Omental fat pad (tissue), 3 donors: ENCODE measurements at regions not wholly inside any gene's neighbourhood (a gene's known extent, or its start where the extent isn't known, plus 50 kb on each side); places are given as distances from the start of the nearest gene placed in this dataset. TPM values are rescaled to one million over a fixed set of nuclear protein-coding genes. Genes with fewer than 3 reads are reported as not detected.
"Not testable (repeated sequence)": the region's sequence is repeated elsewhere in the genome, so short reads cannot be mapped to it uniquely, and the experiment has no call there.

ENCODE experiments used
- ATAC-seq: fragments of 150-250 bp; one replicate; pipeline ENCODE4 v1.9.1; 2016; ENCODE audit warnings: mild to moderate bottlenecking, moderate library complexity; ENCODE audit not compliant: low FRiP score
- DNase-seq: peaks from one replicate; pipeline ENCODE4 v3.0.0-alpha.2; 2019; ENCODE audit warnings: low spot score
- small RNA-seq: library from RNA; depleted of rRNA; stranded (forward); fragments of <200 nt; gene quantifications from one replicate; pipeline ENCODE3, GENCODE V24; 2016
- TF ChIP-seq, protein P1 (sequence below), 3 donors: fragments of 450-650 bp; IDR thresholded peaks; one replicate each; pipeline ENCODE4 v1.5.1; 2016 to 2017; ENCODE audit warnings: antibody characterized with exemption in 3 of 3, mild to moderate bottlenecking in 3 of 3, moderate library complexity in 2 of 3

DNA sequence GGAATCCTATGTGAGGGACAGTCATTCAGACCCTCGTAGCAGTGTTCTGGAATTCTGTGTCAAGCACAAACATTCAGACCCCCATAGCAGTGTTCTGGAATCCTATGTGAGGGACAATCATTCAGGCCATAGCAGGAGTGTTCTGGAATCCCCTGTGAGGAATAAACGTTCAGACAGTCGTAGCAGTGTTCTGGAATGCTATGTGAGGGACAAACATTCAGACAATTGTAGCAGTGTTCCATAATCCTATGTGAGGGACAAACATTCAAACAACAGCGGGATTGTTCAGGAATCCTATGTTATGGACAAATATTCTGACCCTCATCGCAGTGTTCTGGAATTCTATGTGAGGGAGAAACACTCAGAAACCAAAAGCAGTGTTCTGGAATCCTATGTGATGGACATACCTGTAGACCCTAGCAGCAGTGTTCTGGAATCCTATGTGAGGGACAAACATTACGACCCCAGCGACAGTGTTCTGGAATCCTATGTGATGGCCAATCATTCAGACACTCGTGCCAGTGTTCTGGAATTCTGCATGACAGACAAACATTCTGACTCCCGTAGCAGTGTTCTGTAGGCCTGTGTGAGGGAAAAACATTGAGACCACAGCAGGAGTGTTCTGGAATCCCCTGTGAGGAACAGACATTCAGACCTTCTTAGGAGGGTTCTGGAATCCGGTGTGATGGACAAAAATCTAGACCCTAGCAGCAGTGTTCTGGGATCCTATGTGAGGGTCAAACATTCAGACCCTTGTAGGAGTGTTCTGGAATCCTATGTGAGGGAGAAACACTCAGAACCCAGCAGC, 388.1 kb upstream of the SPATA31A5 start:
- not testable (repeated sequence) for DNase-seq
- ATAC-seq = peak; percentile 37

DNA sequence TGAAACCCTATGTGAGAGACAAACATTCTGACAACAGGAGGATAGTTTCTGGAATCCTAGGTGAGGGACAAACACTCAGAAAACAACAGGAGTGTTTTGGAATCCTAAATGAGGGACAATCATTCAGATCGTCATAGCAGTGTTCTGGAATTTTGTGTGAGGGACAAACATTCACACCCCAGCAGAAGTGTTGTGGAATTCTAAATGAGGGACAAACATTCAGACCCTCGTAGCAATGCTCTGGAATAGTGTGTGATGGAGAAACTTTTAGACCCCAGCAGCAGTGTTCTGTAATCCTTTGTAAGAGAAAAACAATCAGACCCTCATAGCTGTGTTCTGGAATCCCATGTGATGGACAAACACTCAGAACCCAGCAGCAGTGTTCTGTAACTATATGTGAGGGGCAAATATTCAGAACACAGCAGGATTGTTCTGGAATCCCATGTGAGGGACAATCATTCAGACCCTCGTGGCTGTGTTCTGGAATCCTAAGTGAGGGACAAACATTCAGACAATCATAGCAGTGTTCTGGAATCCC, 387.4 kb upstream of the SPATA31A5 start:
- DNase-seq, ATAC-seq: not testable (repeated sequence)

DNA sequence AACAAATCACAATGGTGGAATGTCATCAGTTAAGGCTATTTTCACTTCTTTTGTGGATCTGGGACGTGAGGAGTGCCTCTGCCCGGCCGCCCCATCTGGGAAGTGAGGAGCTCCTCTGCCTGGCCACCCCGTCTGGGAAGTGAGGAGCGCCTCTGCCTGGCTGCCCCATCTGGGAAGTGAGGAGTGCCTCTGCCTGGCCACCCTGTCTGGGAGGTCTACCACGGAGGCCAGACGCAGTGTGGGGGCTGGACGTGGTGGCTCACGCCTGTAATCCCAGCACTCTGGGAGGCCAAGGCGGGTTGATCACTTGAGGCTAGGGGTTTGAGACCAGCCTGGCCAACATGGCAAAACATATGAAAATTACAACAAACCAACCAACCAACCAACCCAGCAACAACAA, 369.7 kb upstream of the SPATA31A5 start:
- ATAC-seq, DNase-seq: not testable (repeated sequence)

DNA sequence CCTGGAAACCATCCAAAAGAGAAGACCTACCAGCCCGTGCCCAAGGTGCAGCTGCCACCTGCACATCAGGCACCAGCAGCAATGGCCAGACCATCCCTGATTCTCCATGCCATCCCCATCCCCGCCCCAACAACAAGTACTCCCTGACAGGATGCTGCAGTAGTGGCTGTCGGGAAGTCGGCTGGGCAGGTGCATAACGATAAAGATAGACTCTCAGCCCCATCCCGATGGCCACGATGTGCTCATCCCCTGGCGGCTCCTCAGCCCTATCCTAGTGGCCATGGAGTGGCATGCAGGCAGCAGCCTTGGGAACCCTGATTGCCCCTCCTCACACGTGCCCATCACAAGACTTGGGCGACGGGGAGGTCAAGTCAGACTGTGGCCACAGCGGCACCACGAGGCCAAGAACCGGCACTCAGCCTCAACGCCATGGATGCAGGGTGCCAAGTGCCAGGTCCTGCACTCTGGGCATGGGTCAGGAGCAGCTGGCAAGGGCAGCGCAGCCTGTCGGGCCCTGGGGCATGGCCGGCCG, 368.8 kb upstream of the SPATA31A5 start:
- ATAC-seq (no peak), DNase-seq (no peak)

DNA sequence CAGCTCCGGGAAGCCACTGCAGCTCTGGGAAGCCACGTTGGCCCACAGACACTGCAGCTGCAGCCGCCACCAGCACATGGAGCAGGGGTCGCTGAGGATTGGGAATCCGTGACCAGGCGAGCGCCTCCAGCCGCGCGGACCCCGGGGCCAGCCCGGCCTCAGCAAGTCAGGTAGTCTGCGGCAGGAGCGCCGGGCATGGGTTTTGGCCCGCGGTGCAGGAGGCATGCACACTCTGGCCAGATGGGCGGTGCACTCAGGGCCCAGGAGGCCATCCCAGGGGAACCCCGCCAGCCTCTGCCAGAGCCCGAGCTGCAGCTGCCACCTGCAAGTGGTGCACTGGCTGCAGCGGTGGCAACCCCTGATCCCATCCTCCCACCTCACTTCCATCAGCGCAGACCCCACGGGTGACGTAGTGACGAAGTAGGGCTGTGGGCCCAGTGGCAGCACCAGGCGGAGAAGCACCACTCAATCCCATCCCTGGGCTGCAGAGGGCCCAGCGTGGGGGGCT, 368.3 kb upstream of the SPATA31A5 start:
- TF ChIP-seq, protein P1, sequence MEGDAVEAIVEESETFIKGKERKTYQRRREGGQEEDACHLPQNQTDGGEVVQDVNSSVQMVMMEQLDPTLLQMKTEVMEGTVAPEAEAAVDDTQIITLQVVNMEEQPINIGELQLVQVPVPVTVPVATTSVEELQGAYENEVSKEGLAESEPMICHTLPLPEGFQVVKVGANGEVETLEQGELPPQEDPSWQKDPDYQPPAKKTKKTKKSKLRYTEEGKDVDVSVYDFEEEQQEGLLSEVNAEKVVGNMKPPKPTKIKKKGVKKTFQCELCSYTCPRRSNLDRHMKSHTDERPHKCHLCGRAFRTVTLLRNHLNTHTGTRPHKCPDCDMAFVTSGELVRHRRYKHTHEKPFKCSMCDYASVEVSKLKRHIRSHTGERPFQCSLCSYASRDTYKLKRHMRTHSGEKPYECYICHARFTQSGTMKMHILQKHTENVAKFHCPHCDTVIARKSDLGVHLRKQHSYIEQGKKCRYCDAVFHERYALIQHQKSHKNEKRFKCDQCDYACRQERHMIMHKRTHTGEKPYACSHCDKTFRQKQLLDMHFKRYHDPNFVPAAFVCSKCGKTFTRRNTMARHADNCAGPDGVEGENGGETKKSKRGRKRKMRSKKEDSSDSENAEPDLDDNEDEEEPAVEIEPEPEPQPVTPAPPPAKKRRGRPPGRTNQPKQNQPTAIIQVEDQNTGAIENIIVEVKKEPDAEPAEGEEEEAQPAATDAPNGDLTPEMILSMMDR (IDR thresholded peaks at IDR 0.05) = no peak
- ATAC-seq = no peak
- no peak for DNase-seq

More for the DNA sequence above, 368.8 kb upstream of the SPATA31A5 start:
- TF ChIP-seq, protein P1 (IDR thresholded peaks at IDR 0.05) = no peak

DNA sequence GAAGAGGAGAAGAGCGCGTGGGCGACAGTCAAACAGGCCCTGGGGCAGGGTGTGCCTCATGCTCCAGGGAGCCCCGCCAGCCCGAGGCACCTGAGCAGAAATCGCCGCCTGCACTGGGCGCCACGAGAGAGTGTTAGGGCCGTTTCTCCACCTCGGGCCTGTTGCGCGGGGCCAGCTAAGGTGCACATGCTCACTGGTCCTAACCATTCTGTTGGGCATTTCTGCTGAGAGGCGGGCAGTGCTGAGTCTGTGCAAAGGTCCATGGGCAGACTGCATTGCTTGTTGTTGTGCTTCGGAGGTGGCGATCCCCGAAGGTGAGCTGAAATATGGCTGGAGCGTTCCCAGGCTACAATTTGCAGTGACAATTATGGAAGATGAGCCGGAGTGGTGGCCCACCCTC, 367.8 kb upstream of the SPATA31A5 start:
- TF ChIP-seq, protein P1 (IDR thresholded peaks at IDR 0.05) = no peak
- ATAC-seq = no peak
- no peak for DNase-seq

DNA sequence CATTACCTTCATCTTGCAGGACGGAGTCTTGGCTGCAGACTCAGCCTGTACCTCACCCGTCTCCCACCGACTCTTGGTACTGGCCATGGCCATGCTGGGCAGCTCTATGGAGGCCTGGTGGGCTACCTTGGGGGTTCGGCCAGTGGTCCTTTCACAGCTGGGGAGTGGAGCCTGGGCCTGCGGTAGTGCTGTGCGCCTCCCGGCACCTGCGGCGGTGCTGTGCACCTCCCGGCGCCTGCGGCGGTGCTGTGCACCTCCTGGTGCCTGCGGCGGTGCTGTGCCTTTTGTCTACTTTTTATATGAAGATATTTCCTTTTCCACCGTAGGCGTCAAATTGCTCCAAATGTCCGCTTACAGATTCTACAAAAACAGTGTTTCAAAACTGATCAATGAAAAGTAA, 367.2 kb upstream of the SPATA31A5 start:
- ATAC-seq, DNase-seq: not testable (repeated sequence)

Small RNAs in the stretch of these regions (small RNA-seq; reads per million reads assigned to genes)
- gene BX088702.1 = not detected
